ENCODE measurements at regions not wholly inside any gene's neighbourhood (a gene's known extent, or its start where the extent isn't known, plus 50 kb on each side); places are given as distances from the start of the nearest gene placed in this dataset.

- Histone ChIP-seq H3K4me3 (ENCODE audit: low read depth in 1 of 2, low read length in 2 of 2) (no peak overlapping the region), H3K9me3 (ENCODE audit: control insufficient read depth in 1 of 2, low read length in 2 of 2) (no peaks in the 10 kb centered on the region), H3K27ac (ENCODE audit: low read length) (no peak overlapping the region), H3K27me3 (ENCODE audit: low read depth, low read length) (no peaks in the 10 kb centered on the region), H3K4me1 (ENCODE audit: control insufficient read depth in 1 of 2, insufficient read depth in 2 of 2, low read length in 2 of 2) (no peaks in the 10 kb centered on the region), H3K36me3 (ENCODE audit: control insufficient read depth in 1 of 2, insufficient read depth in 2 of 2, low read length in 2 of 2) (no peaks in the 10 kb centered on the region)
Observed at GRCh38 chr6:124907596-124907995, 54.6 kb upstream of the RNF217 start.
